ENCODE measurements at regions not wholly inside any gene's neighbourhood (a gene's known extent, or its start where the extent isn't known, plus 50 kb on each side); places are given as distances from the start of the nearest gene placed in this dataset.

GRCh38 chr11:116427337-116427902, 345.4 kb downstream of the BUD13 start:
- no peak for TF ChIP-seq TCF7L2 (IDR thresholded peaks at IDR 0.05; ENCODE audit: low read depth, low read length)
- no peak for TF ChIP-seq CTCF (IDR thresholded peaks at IDR 0.05)
- TF ChIP-seq, protein P1, sequence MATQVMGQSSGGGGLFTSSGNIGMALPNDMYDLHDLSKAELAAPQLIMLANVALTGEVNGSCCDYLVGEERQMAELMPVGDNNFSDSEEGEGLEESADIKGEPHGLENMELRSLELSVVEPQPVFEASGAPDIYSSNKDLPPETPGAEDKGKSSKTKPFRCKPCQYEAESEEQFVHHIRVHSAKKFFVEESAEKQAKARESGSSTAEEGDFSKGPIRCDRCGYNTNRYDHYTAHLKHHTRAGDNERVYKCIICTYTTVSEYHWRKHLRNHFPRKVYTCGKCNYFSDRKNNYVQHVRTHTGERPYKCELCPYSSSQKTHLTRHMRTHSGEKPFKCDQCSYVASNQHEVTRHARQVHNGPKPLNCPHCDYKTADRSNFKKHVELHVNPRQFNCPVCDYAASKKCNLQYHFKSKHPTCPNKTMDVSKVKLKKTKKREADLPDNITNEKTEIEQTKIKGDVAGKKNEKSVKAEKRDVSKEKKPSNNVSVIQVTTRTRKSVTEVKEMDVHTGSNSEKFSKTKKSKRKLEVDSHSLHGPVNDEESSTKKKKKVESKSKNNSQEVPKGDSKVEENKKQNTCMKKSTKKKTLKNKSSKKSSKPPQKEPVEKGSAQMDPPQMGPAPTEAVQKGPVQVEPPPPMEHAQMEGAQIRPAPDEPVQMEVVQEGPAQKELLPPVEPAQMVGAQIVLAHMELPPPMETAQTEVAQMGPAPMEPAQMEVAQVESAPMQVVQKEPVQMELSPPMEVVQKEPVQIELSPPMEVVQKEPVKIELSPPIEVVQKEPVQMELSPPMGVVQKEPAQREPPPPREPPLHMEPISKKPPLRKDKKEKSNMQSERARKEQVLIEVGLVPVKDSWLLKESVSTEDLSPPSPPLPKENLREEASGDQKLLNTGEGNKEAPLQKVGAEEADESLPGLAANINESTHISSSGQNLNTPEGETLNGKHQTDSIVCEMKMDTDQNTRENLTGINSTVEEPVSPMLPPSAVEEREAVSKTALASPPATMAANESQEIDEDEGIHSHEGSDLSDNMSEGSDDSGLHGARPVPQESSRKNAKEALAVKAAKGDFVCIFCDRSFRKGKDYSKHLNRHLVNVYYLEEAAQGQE (IDR thresholded peaks at IDR 0.05; ENCODE audit: insufficient read depth in 1 of 2, low read depth in 2 of 2, low read length in 1 of 2) = no peak
- TF ChIP-seq POLR2AphosphoS5 (IDR thresholded peaks at IDR 0.05; ENCODE audit: low read depth, low read length) = no peak
- TF ChIP-seq SIN3A (IDR thresholded peaks at IDR 0.05; ENCODE audit: borderline replicate concordance, insufficient read depth, low read depth, low read length) = no peak
